Muscle of arm (tissue), 1 donor: ENCODE measurements at regions not wholly inside any gene's neighbourhood (a gene's known extent, or its start where the extent isn't known, plus 50 kb on each side); places are given as distances from the start of the nearest gene placed in this dataset.
"Not testable (repeated sequence)": the region's sequence is repeated elsewhere in the genome, so short reads cannot be mapped to it uniquely, and the experiment has no call there.

Experiments used
- DNase-seq: peaks from one replicate; pipeline ENCODE4 v3.0.0-alpha.2; 2013

GRCh38 chr1:188723332-188724020 is 1754.2 kb downstream of the BRINP3 start:
- no peak for DNase-seq

GRCh38 chr1:188729039-188729438 is 1748.6 kb downstream of the BRINP3 start:
- no peak for DNase-seq

GRCh38 chr1:188735567-188735966 is 1742.1 kb downstream of the BRINP3 start:
- no peak for DNase-seq

- not testable (repeated sequence) for DNase-seq
Observed at GRCh38 chr1:188749275-188749674, 1728.4 kb downstream of the BRINP3 start.

GRCh38 chr1:188752027-188752426 is 1725.6 kb downstream of the BRINP3 start:
- DNase-seq = not testable (repeated sequence)

GRCh38 chr1:188757747-188758146 is 1719.9 kb downstream of the BRINP3 start:
- DNase-seq = not testable (repeated sequence)

GRCh38 chr1:188761226-188761625 is 1716.4 kb downstream of the BRINP3 start:
- no peak for DNase-seq

- DNase-seq = no peak
Observed at GRCh38 chr1:188762166-188762743, 1715.4 kb downstream of the BRINP3 start.

- DNase-seq = no peak
Observed at GRCh38 chr1:188763541-188763940, 1714.1 kb downstream of the BRINP3 start.

- DNase-seq = no peak
Observed at GRCh38 chr1:188769181-188769580, 1708.5 kb downstream of the BRINP3 start.

- no peak for DNase-seq
Observed at GRCh38 chr1:188769936-188770335, 1707.7 kb downstream of the BRINP3 start.

GRCh38 chr1:188778578-188778977 is 1699.1 kb downstream of the BRINP3 start:
- no peak for DNase-seq

GRCh38 chr1:188782220-188782841 is 1695.3 kb downstream of the BRINP3 start:
- peak; percentile 6 for DNase-seq

- DNase-seq = no peak
Observed at GRCh38 chr1:188794969-188795368, 1682.7 kb downstream of the BRINP3 start.

- not testable (repeated sequence) for DNase-seq
Observed at GRCh38 chr1:188812153-188812552, 1665.5 kb downstream of the BRINP3 start.

- DNase-seq = not testable (repeated sequence)
Observed at GRCh38 chr1:188812836-188813573, 1664.7 kb downstream of the BRINP3 start.

- no peak for DNase-seq
Observed at GRCh38 chr1:188817814-188818213, 1659.8 kb downstream of the BRINP3 start.

GRCh38 chr1:188822248-188822647 is 1655.4 kb downstream of the BRINP3 start:
- peak; percentile 0 for DNase-seq

GRCh38 chr1:188825471-188825870 is 1652.2 kb downstream of the BRINP3 start:
- DNase-seq = no peak

- DNase-seq = no peak
Observed at GRCh38 chr1:188826800-188827199, 1650.9 kb downstream of the BRINP3 start.

- no peak for DNase-seq
Observed at GRCh38 chr1:188827400-188827799, 1650.3 kb downstream of the BRINP3 start.

- not testable (repeated sequence) for DNase-seq
Observed at GRCh38 chr1:188841111-188841696, 1636.5 kb downstream of the BRINP3 start.
